Islet of Langerhans (tissue), 1 donor: ENCODE measurements at regions not wholly inside any gene's neighbourhood (a gene's known extent, or its start where the extent isn't known, plus 50 kb on each side); places are given as distances from the start of the nearest gene placed in this dataset.
"Not testable (repeated sequence)": the region's sequence is repeated elsewhere in the genome, so short reads cannot be mapped to it uniquely, and the experiment has no call there.

ENCODE experiments used
- FAIRE-seq: peaks from one replicate; lab custom pipeline; 2011; peaks lifted over from hg19 to GRCh38; lab: Jason Lieb, UNC

- FAIRE-seq: no peak
Measured at GRCh38 chr10:84944187-84944586, 615.8 kb downstream of the CCSER2 start.

- FAIRE-seq: no peak
Measured at GRCh38 chr10:84945791-84946190, 617.4 kb downstream of the CCSER2 start.

GRCh38 chr10:84946904-84947303, 618.5 kb downstream of the CCSER2 start:
- FAIRE-seq: no peak

- FAIRE-seq: no peak
Measured at GRCh38 chr10:84948644-84949043, 620.3 kb downstream of the CCSER2 start.

DNA sequence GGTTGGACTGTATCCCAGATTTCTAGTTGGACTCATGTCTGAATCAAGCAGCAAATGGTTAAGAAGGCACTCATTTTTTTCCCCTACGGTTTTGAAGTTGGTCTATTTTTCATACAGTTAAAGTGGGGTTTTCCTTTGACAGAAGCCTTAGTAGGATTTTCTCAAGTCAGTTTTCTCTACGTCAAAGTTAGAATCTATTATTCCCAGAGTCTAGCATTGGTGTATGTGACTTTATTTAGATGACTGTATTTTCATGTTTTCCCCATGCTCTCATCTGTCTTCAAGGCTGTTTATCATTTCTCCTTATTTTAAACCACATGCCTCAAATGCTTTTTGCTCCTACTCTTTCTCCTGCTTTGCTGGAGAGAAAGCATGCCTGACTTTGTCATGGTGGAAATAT, 623.2 kb downstream of the CCSER2 start:
- no peak for FAIRE-seq

DNA sequence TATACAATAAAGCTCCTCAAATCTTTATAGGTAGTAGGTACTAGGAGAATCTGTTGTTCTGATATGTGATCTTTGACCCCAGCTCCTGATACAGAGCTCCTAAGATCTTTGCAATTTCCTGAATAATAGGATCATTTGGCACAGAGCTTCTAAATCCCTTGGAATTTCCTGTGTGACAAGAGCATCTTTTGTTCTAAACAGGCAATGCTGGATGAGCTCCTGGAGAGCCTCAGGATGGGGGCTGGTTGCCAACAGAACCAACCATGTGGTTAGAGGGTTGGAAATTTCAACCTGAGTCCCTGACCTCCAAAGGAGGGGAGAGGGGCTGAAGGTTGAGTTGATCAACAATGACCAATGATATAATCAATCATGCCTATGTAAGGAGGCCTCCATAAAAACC, 629.0 kb downstream of the CCSER2 start:
- FAIRE-seq: no peak

DNA sequence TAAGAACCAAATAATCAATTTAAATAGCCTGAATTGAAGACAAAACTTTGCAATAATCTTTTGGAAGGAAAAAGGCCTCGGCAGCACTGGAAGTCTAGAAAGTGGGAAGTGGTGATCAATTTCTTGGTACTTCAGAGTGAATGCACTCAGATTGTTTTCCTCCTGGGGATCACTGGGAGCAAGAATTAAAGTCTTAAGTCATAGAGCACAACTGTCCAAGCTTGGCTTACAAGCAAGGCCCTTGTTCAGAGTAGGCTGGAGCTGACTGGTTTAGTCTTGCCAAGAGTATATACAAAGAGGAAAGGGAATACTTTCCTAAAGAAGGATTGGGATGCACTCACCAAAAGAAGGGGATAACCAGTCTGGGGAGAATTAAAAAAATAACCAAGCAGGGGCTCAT, 637.1 kb downstream of the CCSER2 start:
- FAIRE-seq: no peak

GRCh38 chr10:84966708-84967441, 638.5 kb downstream of the CCSER2 start:
- peak; percentile 64 for FAIRE-seq

DNA sequence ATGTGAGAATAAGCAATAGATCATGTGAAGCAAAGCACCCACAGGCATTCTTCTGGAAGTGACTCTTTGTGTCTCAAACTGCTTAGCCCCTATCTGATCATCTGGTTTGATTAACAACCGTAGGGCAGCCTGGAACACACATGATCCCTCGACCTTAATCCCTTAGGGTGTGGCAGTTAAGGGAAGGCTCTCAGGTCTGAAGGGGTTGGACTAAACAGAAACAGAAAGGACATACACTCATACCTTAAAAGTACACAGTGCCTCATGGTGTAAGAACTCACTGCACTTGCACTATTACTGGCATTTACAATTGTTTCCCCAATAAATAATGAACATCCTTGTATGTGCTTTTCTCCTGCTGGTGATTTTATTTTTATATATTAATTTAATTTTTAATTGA, 640.9 kb downstream of the CCSER2 start:
- not testable (repeated sequence) for FAIRE-seq

DNA sequence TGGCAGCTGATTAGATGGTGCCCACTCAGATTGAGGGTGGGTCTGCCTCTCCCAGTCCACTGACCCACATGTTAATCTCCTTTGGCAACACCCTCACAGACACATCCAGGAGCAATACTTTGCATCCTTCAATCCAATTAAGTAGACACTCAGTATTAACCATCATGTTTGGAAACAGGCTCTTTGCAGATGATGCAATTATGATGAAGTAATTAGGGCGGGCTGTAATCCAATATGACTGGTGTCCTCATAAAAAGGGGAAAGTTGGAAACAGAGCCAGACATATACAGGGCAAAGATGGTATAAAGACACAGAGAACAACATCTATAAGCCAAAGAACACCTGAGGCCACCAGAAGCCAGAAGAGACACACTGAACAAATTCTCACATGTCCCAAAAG, 658.6 kb downstream of the CCSER2 start:
- no peak for FAIRE-seq

DNA sequence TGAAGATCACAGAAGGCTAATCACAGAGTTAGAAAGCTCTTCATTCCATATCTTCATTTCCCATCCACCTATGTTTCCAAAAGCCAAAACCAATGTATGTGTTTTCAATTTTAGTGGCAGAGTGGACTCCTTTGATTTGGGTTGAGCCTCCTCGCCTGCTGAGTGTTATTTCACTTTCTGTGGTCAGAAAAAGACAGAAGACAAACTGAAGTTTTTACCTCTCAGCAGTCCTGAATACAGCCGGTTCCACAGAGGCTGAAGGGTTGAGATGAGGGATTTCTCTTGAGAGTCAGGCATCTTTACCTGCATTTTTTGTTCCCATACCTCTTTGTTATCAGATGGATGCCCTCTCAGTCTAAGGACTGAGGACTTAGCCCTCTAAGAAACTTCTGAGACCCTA, 659.6 kb downstream of the CCSER2 start:
- FAIRE-seq: no peak

DNA sequence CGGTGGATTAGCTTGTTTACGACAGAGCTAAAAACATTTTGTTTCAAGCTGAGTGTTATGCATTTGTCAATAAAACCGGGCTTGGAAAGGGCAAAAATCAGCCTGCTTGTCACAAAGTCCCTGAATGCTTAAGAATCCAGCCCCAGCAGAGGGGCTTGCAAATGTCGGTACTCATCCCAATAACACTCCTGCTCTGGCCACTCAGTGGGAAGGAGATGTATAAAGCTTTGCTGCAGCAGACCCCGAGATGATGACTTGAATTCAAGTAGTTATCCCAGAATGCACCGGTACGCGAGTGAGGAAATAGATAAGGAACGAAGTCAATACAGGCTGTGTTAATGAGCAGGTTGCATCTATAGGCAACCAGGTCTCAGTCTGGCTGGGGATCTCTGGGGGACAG, 662.3 kb downstream of the CCSER2 start:
- no peak for FAIRE-seq

- no peak for FAIRE-seq
Measured at GRCh38 chr10:84991301-84991700, 662.9 kb downstream of the CCSER2 start.

- FAIRE-seq: no peak
Measured at GRCh38 chr10:84993251-84994035, 665.1 kb downstream of the CCSER2 start.

DNA sequence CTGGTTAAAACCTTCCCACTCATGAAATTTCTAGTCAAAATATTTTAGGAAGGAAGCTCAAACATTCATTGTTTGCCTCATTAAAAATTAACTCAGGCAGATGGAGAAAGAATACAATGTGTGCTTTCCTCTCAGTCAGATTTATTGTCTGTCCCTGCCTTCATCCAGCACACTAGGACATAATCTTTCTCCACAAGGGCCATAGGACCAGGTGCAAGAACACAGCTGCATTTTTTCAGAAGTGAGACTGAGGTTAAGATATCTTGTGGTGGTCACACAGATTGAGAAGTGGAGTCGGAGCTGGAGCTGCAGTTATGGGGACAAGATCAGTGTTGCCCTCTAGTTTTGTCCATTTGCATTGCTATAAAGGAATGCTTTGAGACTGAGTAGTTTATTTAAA, 666.3 kb downstream of the CCSER2 start:
- no peak for FAIRE-seq

DNA sequence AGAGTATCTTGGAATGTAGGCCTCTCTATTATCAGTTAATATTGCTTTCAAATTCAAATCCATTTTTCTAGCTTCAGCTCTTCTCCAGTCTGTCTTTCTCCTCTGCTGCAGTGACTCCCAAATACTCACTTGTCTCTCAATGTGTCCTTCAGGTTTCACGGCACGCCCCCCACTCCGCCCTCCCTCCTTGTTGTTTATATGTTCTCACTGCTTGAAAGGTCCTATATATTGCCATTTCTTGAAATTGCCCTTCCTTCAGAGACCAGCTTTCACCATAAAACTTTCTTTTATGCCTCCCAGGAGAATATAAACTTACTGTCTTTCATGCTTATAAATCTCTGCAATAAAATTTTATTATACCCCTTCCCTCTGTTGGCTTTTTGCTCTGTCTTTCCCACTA, 668.2 kb downstream of the CCSER2 start:
- no peak for FAIRE-seq

DNA sequence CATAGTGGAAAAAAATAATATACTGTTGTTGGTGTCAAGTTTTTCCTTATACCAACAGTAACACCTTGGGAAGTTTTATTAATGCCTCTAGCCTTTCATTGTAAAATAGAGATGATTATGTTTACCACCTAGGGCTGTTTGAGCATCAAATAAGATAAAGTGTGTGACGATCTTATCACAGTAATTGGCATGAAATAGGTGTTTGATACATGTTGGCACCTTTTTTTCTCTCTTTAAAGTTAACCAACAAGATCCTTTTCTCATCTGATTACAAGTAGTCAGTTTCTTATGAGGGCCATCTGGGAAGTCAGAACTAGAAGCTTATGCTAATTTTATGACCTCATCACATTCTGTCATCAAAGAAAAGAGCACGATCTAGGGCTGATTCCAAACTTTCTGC, 669.5 kb downstream of the CCSER2 start:
- no peak for FAIRE-seq

DNA sequence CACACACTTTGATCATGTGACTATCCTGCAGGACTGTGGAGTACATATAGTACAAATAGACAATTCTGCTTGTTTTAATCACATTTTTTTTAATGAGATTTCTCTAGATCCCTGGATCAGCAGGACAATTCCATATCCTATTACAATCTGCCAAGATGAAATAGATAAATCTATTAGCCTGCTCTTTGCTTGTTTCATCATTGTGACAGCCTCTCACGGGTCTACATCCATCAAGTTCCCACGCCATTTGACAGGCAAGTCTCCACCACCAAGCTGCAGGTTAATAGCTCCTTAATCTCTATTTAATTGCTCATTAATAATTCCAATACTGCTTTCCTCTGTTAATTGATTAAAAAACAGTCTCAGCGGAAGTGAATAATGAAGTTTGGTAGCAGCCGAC, 671.5 kb downstream of the CCSER2 start:
- FAIRE-seq: no peak

- no peak for FAIRE-seq
Measured at GRCh38 chr10:85003083-85003482, 674.7 kb downstream of the CCSER2 start.

DNA sequence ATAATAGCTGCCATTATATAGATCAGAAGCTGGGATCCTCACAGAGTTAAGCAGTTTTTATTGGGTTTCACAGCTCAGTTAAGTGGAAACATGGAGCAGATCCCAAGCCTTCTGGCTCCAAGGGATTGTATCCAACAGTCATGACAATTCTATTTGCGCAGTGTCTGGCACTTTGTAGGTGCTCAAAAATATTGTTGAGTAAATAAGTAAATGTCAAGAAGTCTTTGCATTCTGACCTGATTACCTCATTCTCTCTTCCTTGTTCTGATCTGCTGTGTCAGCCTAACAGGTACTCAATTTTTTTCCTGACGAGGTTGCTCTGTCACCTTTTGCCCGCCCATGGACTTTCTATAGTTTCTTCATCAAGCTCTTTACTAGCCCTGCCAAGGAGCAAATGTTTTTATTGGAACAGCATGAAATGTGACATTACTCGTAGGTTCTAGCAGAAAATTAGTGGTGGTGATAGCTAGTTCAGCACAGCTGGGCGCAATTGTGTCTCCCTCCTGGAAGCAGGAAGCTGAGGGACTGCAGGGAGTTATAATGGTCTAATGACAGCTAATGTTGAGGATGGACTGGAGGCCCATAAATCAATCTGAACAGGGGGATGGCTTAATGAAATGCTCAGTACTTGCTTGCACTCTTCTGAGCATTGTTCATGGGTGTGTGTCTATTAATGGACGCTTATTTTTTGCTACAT, 680.2 kb downstream of the CCSER2 start:
- peak; percentile 96 for FAIRE-seq

- peak; percentile 92 for FAIRE-seq
Measured at GRCh38 chr10:85012305-85012704, 683.9 kb downstream of the CCSER2 start.

DNA sequence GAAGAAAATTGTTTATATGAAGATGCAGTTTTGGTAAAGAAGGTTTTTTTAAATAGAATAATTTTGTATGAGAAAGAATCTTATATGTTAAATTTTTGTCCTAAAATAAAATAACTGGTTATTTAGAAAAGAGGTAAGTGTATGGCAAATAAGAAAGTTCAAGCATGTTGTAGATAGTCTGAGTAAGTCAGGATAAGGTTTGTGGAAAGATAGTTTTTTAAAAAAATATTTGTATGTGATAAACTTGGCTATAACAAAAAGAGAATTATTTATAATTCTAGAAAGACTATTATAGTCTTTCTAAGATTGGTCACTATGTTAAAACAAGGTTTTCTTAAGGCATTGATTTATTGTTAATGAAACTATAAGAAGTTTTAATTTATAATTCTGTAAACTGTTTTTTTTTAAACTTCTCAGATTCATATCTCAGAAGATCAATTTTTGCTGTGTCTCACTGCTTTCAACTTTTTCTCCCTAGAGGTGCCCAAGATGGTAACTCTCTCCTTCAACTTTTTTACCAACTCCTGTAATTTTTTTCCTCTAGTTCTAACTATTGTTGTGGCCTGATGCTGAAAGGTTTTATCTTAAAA, 698.6 kb downstream of the CCSER2 start:
- FAIRE-seq: no peak

- no peak for FAIRE-seq
Measured at GRCh38 chr10:85032981-85033380, 704.6 kb downstream of the CCSER2 start.
